NCI-H2171 treated with DMSO at 0.1 percent for 48 hours (cell line): ENCODE measurements at regions not wholly inside any gene's neighbourhood (a gene's known extent, or its start where the extent isn't known, plus 50 kb on each side); places are given as distances from the start of the nearest gene placed in this dataset.

Experiments
- DNase-seq: peaks from one replicate; lab custom pipeline; 2025; lab: John Stamatoyannopoulos, UW

GRCh38 chr2:14428056-14428455 lies 204.5 kb upstream of the LRATD1 start:
- DNase-seq = no peak

DNA sequence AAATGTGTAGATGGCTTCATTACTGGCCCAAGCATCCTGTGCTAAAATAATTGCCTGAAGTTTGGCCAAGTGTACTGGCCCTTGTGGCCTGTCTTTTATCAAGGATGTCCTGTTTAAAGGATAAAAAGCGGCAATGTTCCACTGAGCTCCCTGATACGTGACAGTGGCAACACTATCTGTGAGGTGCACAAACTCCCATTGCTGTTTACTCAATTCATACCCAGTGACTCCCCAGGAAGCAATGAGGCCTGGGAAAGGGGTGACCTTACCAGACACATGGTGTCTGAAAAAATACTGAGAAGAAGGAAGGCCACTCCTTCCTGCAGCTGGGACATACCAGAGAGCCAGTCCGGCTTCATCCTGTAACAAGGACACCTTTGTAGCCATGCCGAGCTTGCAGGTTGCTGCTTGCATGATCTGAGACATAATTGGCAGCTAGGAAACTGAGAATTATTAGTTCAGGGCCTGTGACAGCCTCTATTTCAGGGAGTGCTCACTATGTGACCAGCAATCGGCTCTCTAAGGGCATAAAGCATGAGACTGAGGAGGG lies 198.5 kb upstream of the LRATD1 start:
- DNase-seq = no peak

- DNase-seq = no peak
Observed at GRCh38 chr2:14445670-14446069, 186.8 kb upstream of the LRATD1 start.

DNA sequence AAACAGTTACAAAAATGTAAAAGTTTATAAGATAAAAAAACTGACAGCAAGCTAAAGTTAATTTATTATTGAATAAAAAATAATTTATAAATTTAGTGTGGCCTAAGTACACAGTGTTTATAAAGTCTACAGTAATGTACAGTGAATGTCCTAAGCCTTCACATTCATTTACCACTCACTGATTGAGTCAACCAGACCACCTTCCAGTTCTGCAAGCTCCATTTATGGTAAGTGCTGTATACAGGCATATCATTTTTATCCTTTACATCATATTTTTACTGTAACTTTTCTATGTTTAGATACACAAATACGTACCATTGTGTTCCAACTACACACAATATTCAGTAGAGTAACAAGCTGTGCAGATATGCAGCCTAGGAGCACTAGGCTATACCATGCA lies 184.2 kb upstream of the LRATD1 start:
- no peak for DNase-seq

DNA sequence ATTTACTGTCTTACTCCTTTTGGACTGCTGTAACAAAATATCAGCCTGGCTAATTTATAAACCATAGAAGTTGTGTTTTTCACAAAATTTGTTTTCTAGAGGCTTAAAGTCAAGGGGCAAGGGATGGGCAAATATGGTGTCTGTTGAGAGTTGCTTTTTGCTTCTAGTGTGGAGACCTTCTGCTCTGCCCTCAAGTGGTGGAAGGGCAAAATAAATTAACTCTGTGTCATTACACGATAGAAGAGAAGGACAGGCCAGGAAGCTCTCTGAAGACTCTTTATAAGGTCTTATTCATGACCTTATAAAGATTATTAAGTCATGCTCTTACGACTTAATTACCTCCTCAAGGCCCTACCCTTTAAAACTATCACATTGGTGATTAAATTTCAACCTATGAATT lies 181.2 kb upstream of the LRATD1 start:
- DNase-seq = peak; percentile 3

GRCh38 chr2:14454202-14454601 lies 178.3 kb upstream of the LRATD1 start:
- no peak for DNase-seq

GRCh38 chr2:14459786-14460325 lies 172.7 kb upstream of the LRATD1 start:
- no peak for DNase-seq

GRCh38 chr2:14475994-14476393 lies 156.5 kb upstream of the LRATD1 start:
- DNase-seq = peak; percentile 2

DNA sequence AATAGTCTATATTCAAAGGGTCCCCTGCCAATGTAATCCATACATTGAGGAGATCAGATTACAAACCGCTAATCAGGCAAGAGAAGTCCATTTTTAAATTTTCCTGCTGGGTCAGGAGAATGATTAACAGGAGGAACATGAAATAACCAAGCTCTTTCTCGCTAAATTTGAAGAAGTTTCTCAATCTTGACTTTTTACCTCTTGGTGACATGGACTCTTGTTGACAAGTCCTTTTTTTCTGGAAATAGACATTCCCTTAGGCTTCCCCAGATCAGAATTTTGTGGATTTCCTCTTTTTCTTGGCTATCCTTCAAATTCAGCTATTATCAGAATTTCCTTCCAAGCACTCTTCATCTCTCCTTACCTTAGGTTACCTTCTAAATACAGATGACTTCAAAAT lies 153.0 kb upstream of the LRATD1 start:
- no peak for DNase-seq

DNA sequence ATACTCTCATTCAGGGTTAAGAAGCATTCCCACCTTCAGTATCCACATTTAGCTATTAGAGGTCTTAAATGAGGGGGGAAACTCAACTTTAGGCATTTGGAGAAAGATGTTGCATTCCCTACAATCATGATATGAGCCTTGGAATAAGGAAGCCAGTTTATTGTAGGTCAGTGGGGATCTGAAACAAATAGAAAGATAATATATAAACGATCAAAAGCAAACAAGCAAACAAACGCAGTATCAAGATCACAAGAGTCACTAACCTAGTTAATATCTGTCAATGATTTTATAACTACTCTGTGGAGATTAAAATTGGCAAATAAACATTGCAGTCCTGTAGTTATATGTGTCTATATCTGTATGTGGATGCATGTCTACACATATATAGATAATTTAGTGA lies 152.4 kb upstream of the LRATD1 start:
- DNase-seq = no peak

- DNase-seq = no peak
Observed at GRCh38 chr2:14480906-14481305, 151.6 kb upstream of the LRATD1 start.

DNA sequence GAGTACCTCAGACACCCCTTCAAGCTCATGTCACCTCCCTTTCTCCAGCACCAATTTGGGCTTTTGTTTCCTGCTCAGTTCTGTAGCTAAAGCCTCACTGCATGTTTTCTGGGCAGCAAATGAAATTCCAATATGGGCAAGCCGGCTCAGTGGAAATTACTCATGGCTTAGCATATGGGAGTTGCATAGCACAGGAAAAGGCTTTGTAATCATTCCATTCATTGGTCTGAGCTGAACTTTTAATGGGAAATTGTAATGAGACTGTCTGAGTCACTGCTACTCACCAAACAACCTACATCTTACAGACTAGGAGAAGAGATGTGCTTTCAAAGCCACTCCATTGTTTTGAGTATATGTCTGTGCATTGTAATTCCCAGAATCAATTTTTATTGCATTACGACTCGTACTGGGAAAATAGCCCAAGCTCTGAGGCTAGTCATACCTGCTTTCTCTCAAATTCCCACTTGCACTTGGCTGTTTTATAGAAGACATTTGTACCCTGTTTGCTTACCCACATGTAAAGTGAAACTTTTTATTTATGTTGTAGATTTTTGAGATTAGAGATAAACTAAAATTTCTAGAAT lies 139.5 kb upstream of the LRATD1 start:
- DNase-seq = no peak

DNA sequence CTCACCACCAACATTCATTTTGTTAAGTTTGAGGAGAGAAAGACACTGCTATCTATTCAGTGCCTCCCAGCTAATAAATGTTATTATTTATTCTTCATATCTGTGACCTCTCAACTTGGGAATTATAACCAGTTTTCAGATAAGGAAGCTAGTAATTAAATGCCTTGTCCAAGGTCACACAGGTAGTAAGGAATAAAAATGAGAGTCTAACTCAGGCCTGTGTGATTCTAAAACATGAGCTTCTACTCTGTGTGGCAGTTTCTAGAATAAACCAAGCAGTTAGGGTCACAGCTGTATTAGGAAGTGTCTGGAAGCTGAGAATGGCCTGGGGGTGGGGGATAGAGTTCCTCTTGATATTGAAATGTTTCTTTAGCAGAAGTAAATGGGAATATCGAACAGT lies 137.8 kb upstream of the LRATD1 start:
- DNase-seq = no peak

DNA sequence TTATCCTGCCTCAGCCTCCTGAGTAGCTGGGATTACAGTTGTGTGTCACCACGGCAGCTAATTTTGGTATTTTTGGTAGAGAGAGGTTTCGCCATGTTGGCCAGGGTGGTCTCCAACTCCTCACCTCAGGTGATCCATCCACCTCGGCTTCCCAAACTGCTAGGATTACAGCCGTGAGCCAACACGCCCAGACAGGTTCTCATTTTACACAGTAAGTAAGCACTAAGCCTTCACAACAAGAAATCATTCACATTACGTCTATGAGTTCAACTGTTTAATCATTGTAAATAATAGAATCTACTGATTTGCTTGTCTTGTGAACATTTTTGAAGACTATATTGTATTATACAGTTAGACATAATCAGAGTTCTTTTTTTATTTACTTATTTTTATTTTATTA lies 131.5 kb upstream of the LRATD1 start:
- no peak for DNase-seq

GRCh38 chr2:14506955-14507354 lies 125.6 kb upstream of the LRATD1 start:
- DNase-seq = peak; percentile 11

GRCh38 chr2:14511541-14511940 lies 121.0 kb upstream of the LRATD1 start:
- DNase-seq = no peak

DNA sequence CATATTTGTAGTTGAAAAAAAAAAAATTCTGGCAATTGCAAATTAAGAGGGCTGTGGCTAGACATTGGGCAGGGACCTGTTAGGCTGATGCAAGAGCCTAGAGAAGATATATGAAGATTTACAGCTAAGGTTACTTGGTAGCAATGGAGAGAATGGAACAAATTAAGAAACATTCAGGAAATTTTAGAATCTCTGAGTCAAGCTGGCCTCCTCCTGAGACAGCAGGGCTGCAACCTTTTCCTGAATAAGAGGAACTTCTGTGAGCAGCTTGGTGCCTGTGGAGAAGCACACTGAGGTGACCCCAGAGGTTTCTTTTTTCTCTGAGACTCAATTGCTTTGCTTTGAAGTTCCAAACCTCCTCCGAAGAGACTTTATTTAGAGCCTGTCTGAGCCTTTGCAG lies 118.6 kb upstream of the LRATD1 start:
- no peak for DNase-seq

DNA sequence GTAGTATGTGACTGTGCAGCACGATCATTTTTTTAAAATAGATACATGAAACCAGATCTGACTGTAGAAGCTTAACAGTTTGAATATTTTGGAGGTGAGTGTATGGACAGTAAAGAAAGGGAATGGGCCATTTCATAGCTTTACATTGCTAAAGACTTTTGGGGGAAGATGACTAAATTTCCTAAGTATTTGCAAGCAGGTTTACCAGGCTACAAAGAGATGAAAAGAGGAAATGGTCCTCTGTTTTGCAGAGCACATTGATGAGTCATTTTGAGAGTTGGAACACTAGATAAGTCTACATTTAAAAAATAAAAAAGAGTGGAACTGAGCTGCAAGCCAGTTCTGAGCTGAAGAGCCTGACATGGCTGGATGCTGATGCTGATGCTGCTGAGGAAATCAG lies 115.7 kb upstream of the LRATD1 start:
- no peak for DNase-seq

GRCh38 chr2:14517731-14518130 lies 114.8 kb upstream of the LRATD1 start:
- no peak for DNase-seq

GRCh38 chr2:14520385-14520945 lies 112.1 kb upstream of the LRATD1 start:
- DNase-seq = no peak

GRCh38 chr2:14524041-14524802 lies 108.3 kb upstream of the LRATD1 start:
- no peak for DNase-seq

DNA sequence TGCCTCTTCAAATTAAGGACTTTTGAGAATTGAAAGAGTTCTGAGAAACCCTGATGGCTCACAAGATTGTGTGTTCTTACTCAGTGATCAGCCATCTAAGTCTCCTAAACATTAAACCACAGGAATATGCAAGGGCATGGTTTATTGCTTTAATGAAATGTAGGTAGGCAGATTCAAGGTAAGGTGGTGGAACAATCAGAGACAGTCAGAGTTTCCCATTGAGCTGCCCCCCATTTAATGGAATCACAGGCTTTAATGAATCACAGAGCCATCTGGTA lies 107.8 kb upstream of the LRATD1 start:
- no peak for DNase-seq

- no peak for DNase-seq
Observed at GRCh38 chr2:14530506-14530905, 102.0 kb upstream of the LRATD1 start.
